Thoracic aorta (tissue), 2 donors: ENCODE measurements at regions not wholly inside any gene's neighbourhood (a gene's known extent, or its start where the extent isn't known, plus 50 kb on each side); places are given as distances from the start of the nearest gene placed in this dataset.

Experiments used
- ATAC-seq: fragments of 150-250 bp; one replicate; pipeline ENCODE4 v1.8.0; 2017; ENCODE audit warnings: low read depth; ENCODE audit not compliant: insufficient number of reproducible peaks, low FRiP score
- DNase-seq: peaks from one replicate; pipeline ENCODE4 v3.0.0-alpha.2; 2020; ENCODE audit warnings: low spot score
- H3K27ac ChIP-seq, 2 donors: fragments of 200-600 bp; sonication (generic); 1 replicate in 1 of 2; 2 replicates in 1 of 2; pipeline ENCODE4 v1.5.1; 2016; ENCODE audit warnings: mild to moderate bottlenecking in 2 of 2, moderate library complexity in 2 of 2
- H3K27me3 ChIP-seq: fragments of 200-600 bp; sonication (generic); replicated peaks from 2 replicates; pipeline ENCODE4 v1.6.0; 2016; ENCODE audit warnings: mild to moderate bottlenecking; ENCODE audit not compliant: insufficient read depth
- H3K36me3 ChIP-seq: fragments of 200-600 bp; sonication (generic); one replicate; pipeline ENCODE4 v1.5.1; 2016
- H3K4me1 ChIP-seq, 2 donors: fragments of 200-600 bp; sonication (generic); 1 replicate in 1 of 2; 2 replicates in 1 of 2; pipeline versions ENCODE4 v1.5.1 to v1.6.0; 2016; ENCODE audit warnings: low read depth in 2 of 2, mild to moderate bottlenecking in 1 of 2; ENCODE audit not compliant: control insufficient read depth in 1 of 2
- H3K4me3 ChIP-seq: fragments of 200-600 bp; sonication (generic); 2 replicates; pipeline ENCODE4 v1.5.1; 2016; ENCODE audit warnings: mild to moderate bottlenecking
- H3K9me3 ChIP-seq: fragments of 200-600 bp; sonication (generic); 2 replicates; pipeline ENCODE4 v1.5.1; 2016
- TF ChIP-seq, protein P1 (sequence below): fragments of 200-600 bp; sonication (generic); IDR thresholded peaks from one replicate; pipeline ENCODE4 v1.5.1; 2019; ENCODE audit warnings: antibody characterized with exemption

DNA sequence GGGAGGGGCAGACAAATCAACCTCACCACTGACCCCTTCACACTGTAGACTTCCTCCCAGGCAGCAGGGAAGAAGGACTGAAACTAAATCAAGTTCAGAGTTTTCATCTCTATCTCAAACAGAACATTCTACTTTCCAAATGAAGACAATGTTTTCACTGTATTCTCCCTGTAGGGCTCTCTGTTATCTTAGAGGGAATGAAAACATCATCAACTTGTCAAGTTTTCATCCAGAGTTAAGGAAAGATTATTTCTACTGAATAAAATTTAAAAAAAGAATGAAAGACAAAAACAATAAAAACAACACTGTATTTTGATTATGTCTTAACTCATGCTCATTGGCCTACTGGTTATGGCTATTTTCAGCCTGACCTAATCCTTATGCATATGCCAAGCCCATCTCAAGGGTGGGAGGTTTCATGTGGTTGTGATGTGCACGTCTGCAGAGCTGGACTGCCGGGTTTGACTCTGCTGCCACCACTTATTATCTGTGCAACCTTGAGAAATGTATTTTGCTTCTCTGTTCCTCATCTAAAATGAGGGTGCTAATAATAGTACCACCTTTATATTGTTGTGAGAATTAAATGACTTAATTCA, 152.0 kb upstream of the AVPR1A start:
- H3K4me1 ChIP-seq: peaks cover 13 to 15% of the 10 kb centered on the region in 2 donors
- H3K27ac ChIP-seq: peak overlapping the region in 1 of 2 donors; percentile 64
- no peak overlapping the region for H3K4me3 ChIP-seq
- DNase-seq (no peak), ATAC-seq (no peak)
- no peaks in the 10 kb centered on the region for H3K9me3 ChIP-seq
- H3K36me3 ChIP-seq: no peaks in the 10 kb centered on the region
- TF ChIP-seq, protein P1, sequence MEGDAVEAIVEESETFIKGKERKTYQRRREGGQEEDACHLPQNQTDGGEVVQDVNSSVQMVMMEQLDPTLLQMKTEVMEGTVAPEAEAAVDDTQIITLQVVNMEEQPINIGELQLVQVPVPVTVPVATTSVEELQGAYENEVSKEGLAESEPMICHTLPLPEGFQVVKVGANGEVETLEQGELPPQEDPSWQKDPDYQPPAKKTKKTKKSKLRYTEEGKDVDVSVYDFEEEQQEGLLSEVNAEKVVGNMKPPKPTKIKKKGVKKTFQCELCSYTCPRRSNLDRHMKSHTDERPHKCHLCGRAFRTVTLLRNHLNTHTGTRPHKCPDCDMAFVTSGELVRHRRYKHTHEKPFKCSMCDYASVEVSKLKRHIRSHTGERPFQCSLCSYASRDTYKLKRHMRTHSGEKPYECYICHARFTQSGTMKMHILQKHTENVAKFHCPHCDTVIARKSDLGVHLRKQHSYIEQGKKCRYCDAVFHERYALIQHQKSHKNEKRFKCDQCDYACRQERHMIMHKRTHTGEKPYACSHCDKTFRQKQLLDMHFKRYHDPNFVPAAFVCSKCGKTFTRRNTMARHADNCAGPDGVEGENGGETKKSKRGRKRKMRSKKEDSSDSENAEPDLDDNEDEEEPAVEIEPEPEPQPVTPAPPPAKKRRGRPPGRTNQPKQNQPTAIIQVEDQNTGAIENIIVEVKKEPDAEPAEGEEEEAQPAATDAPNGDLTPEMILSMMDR: no peak
- no peaks in the 10 kb centered on the region for H3K27me3 ChIP-seq

DNA sequence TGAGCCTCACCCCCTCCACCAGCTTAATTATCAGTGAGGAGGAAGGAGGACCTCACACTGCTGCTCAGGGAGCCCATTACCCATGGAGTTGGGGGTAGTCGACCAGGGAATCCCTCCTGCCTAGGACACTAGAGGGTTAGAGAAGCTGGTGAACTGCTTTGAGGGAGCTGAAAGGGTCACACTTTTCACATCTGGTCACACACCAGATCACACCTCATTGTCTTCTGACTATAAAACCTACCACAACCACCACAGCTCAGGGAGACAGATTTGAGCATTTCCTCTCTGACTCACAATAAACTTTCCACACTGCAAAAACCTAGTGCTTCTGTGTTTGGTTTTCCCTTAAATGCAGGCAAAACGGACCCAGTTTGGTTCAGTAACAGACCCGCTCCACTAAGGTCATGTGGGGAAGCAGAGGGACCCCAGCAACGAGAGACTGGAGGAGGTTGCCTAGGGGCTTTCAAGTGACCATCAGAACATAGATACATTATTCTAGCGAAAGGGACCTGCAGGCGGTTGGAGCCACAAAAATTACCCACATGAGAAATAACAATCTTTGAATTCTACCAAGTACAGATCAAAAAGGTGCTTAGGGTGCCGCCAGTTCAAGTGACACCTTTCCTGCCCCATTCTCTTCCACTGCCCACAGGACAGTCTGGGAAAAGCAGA, 151.4 kb upstream of the AVPR1A start:
- no peak for DNase-seq
- TF ChIP-seq, protein P1: no peak
- Histone ChIP-seq H3K4me1 (peaks cover 13 to 15% of the 10 kb centered on the region in 2 donors), H3K27me3 (no peaks in the 10 kb centered on the region), H3K9me3 (no peaks in the 10 kb centered on the region), H3K27ac (peak overlapping the region in 1 of 2 donors; percentile 64), H3K36me3 (no peaks in the 10 kb centered on the region), H3K4me3 (no peak overlapping the region)
- no peak for ATAC-seq

DNA sequence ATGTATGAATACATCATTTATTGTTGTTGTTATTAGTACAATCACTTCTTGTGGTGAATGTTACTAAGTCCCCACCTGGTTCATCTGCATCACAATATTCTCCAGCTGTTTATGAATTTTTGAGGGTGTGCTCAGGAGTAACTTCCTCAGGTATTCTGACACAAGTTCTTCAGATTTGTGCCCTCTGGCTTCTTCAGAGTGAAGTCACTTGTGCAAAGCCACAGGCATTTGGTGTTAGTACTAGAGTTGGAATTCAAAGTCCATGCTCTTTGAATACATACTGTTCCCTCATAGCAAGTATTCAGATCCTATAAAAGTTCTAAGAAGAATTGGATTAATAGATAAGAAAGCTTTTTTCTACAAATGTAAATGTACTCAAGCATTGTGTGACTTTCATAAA, 150.3 kb upstream of the AVPR1A start:
- H3K36me3 ChIP-seq: no peaks in the 10 kb centered on the region
- TF ChIP-seq, protein P1: no peak
- H3K27me3 ChIP-seq: no peaks in the 10 kb centered on the region
- H3K4me1 ChIP-seq: peaks cover 13 to 15% of the 10 kb centered on the region in 2 donors
- no peak for DNase-seq
- H3K9me3 ChIP-seq: no peaks in the 10 kb centered on the region
- ATAC-seq: no peak
- H3K4me3 ChIP-seq: no peak overlapping the region
- peak overlapping the region in 1 of 2 donors; percentile 64 for H3K27ac ChIP-seq

DNA sequence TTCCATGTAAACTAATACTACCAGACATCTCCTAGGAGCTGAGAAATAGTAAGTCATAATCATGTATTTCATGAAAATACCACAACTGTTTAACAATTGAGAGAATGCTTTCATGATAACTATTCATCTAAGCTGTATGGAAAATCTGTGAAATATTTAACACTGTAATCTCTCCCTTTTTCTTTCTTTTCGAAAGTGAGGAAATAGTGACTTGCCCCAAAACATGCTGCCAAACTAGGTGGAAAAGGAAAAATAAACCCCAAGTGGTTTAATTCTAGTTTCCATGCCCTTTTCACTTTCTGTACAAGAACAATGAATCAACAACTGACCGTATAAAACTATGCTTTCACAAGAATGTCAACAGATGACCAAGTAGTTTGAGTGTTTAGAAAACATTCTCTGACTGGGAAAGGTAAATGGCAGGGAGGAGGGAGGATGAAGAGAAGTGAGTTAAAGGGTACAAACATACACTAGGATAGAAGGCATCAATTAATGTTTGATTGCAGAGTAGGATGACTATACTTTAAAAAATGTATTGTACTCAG, 147.5 kb upstream of the AVPR1A start:
- H3K27me3 ChIP-seq: no peaks in the 10 kb centered on the region
- H3K4me3 ChIP-seq: no peak overlapping the region
- H3K9me3 ChIP-seq: no peaks in the 10 kb centered on the region
- H3K36me3 ChIP-seq: no peaks in the 10 kb centered on the region
- peaks cover 13 to 27% of the 10 kb centered on the region in 2 donors for H3K4me1 ChIP-seq
- TF ChIP-seq, protein P1: no peak
- ATAC-seq: no peak
- H3K27ac ChIP-seq: no peak overlapping the region
- no peak for DNase-seq

DNA sequence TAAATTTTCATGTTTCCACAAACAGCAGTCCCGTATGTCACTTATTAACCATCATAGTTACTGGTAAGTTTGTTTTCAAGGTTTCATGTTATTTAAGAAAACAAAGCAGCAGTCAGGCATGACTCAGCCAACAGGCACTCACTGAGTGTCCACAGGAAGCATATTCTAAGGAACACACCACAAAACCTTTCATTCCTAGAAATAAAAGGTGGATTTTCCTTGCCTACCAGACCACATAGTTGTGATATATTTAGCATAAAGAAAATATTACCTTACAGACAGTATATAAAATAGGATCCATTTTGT, 143.3 kb upstream of the AVPR1A start:
- TF ChIP-seq, protein P1: no peak
- Histone ChIP-seq H3K4me1 (peaks cover 0 to 15% of the 10 kb centered on the region in 2 donors), H3K4me3 (no peak overlapping the region), H3K9me3 (no peaks in the 10 kb centered on the region), H3K36me3 (no peaks in the 10 kb centered on the region), H3K27me3 (no peaks in the 10 kb centered on the region), H3K27ac (peak overlapping the region in 1 of 2 donors; percentile 46)
- ATAC-seq (no peak), DNase-seq (no peak)
